GM12878 (cell line): ENCODE measurements at regions not wholly inside any gene's neighbourhood (a gene's known extent, or its start where the extent isn't known, plus 50 kb on each side); places are given as distances from the start of the nearest gene placed in this dataset.

Source experiments
- ATAC-seq: fragments of 200-7000 bp; cut with Tn5 transposase; 3 replicates; pipeline ENCODE4 v1.9.1; 2020; ENCODE audit warnings: mild to moderate bottlenecking, moderate library complexity
- BruUV-seq: library from RNA; stranded (reverse); fragments of 400-500 nt; replicated peaks from 2 replicates; lab custom pipeline; 2021; lab: Mats Ljungman, UMichigan
- CTCF ChIA-PET: fragments of 300-600 bp; sonication (Branson Sonifier 250); formaldehyde crosslinking; extraction: SDS; loops from one replicate; lab custom pipeline; 2021; ENCODE audit warnings: inconsistent platforms; lab: Yijun Ruan, JAX
- POLR2A ChIA-PET: fragments of 350-600 bp; formaldehyde crosslinking; extraction: SDS; loops from one replicate; lab custom pipeline; 2021; ENCODE audit warnings: inconsistent platforms; lab: Charles Lee
- RAD21 ChIA-PET: fragments of 300-600 bp; sonication (Branson Sonifier 250); formaldehyde crosslinking; loops from one replicate; lab custom pipeline; 2023; ENCODE audit warnings: antibody characterized with exemption; ENCODE audit not compliant: unreplicated experiment; lab: Charles Lee
- SMC1A ChIA-PET: fragments of 300-600 bp; sonication (Branson Sonifier 250); formaldehyde crosslinking; loops from one replicate; lab custom pipeline; 2023; ENCODE audit not compliant: unreplicated experiment, uncharacterized antibody; lab: Charles Lee
- DNase-seq: peaks from one replicate; pipeline ENCODE4 v3.0.0-alpha.2; 2011; ENCODE audit warnings: low read depth, low spot score
- FAIRE-seq: peaks from 3 replicates; lab custom pipeline; 2011; peaks lifted over from hg19 to GRCh38; lab: Jason Lieb, UNC
- H2AFZ ChIP-seq: 2 replicates; pipeline ENCODE4 v1.6.0; 2011; ENCODE audit warnings: low read depth, low read length, control low read depth; ENCODE audit not compliant: control insufficient read depth
- H3K27ac ChIP-seq: 2 replicates; pipeline ENCODE4 v1.5.1; 2011; ENCODE audit warnings: control low read depth; ENCODE audit not compliant: control insufficient read depth, insufficient read depth
- H3K27me3 ChIP-seq, 2 experiments: replicated peaks in 1 of 2; 2 replicates each; pipeline versions ENCODE4 v1.6.0 to v1.6.1; 2011; ENCODE audit warnings: low read length in 1 of 2; ENCODE audit not compliant: control insufficient read depth in 2 of 2, insufficient read depth in 2 of 2
- H3K36me3 ChIP-seq, 2 experiments: 2 replicates each; pipeline ENCODE4 v1.5.1; 2011; ENCODE audit warnings: low read length in 1 of 2; ENCODE audit not compliant: control insufficient read depth in 2 of 2, insufficient read depth in 2 of 2
- H3K4me1 ChIP-seq: 2 replicates; pipeline ENCODE4 v1.6.1; 2011; ENCODE audit warnings: mild to moderate bottlenecking, low read length, moderate library complexity, mixed read lengths; ENCODE audit not compliant: control insufficient read depth, insufficient read depth
- H3K4me2 ChIP-seq: 2 replicates; pipeline ENCODE4 v1.6.0; 2011; ENCODE audit warnings: control low read depth; ENCODE audit not compliant: control insufficient read depth, insufficient read depth
- H3K4me3 ChIP-seq: fragments of 200-600 bp; sonication (generic); 2 replicates; pipeline ENCODE4 v1.5.1; 2016
- H3K79me2 ChIP-seq: 2 replicates; pipeline ENCODE4 v1.6.0; 2011; ENCODE audit warnings: low read length; ENCODE audit not compliant: control insufficient read depth, insufficient read depth
- H3K9ac ChIP-seq: 2 replicates; pipeline ENCODE4 v1.8.0; 2011; ENCODE audit warnings: low read length, control low read depth, mixed read lengths; ENCODE audit not compliant: control insufficient read depth, insufficient read depth
- H3K9me3 ChIP-seq: replicated peaks from 3 replicates; pipeline ENCODE4 v1.5.1; 2011; ENCODE audit warnings: mild to moderate bottlenecking, low read length; ENCODE audit not compliant: control insufficient read depth, insufficient read depth
- H4K20me1 ChIP-seq: 2 replicates; pipeline ENCODE4 v1.6.0; 2011; ENCODE audit not compliant: control insufficient read depth, insufficient read depth
- ATF3 ChIP-seq: IDR thresholded peaks from 2 replicates; pipeline ENCODE4 v1.6.1; 2011; ENCODE audit warnings: low read depth, mild to moderate bottlenecking, low read length, moderate library complexity, borderline replicate concordance; ENCODE audit errors: extremely low read depth
- CBX5 ChIP-seq: sonication (generic); IDR thresholded peaks from 2 replicates; pipeline ENCODE4 v1.6.1; 2016; ENCODE audit warnings: low read depth, moderate library complexity, mild to moderate bottlenecking, inconsistent platforms
- CEBPZ ChIP-seq: fragments of 150-350 bp; IDR thresholded peaks from 2 replicates; pipeline ENCODE4 v1.6.1; 2016; ENCODE audit warnings: low read depth, low read length
- CHD2 ChIP-seq: IDR thresholded peaks from 2 replicates; pipeline ENCODE4 v1.6.1; 2011; ENCODE audit warnings: low read depth, low read length, improper control_type of control experiment, borderline replicate concordance
- CTCF ChIP-seq, 3 experiments: IDR thresholded peaks in 2 of 3; conservative IDR thresholded peaks in 1 of 3; 2 replicates each; pipeline ENCODE4 v1.5.1; 2011; ENCODE audit warnings: low read depth in 3 of 3, low read length in 3 of 3, mild to moderate bottlenecking in 3 of 3, control low read depth in 2 of 3, moderate library complexity in 2 of 3, inconsistent platforms in 1 of 3, mixed read lengths in 1 of 3; ENCODE audit not compliant: control insufficient read depth in 2 of 3, insufficient read depth in 1 of 3; ENCODE audit errors: extremely low read depth in 1 of 3
- E2F8 ChIP-seq: fragments of 450-650 bp; IDR thresholded peaks from 2 replicates; pipeline ENCODE4 v1.6.1; 2018; ENCODE audit warnings: mild to moderate bottlenecking, low read depth, moderate library complexity; ENCODE audit not compliant: partially characterized antibody
- EED ChIP-seq: sonication (generic); IDR thresholded peaks from 2 replicates; pipeline ENCODE4 v1.6.1; 2016; ENCODE audit warnings: antibody characterized with exemption, low read depth
- ESRRA ChIP-seq: IDR thresholded peaks from 2 replicates; pipeline ENCODE4 v1.6.1; 2012; ENCODE audit warnings: mild to moderate bottlenecking, low read length, improper control_type of control experiment
- MEF2B ChIP-seq: fragments of 450-650 bp; IDR thresholded peaks from 2 replicates; pipeline ENCODE4 v1.6.1; 2018; ENCODE audit warnings: mild to moderate bottlenecking, moderate library complexity; ENCODE audit not compliant: partially characterized antibody, poor library complexity, severe bottlenecking
- NBN ChIP-seq: fragments of 450-650 bp; IDR thresholded peaks from 2 replicates; pipeline ENCODE4 v1.6.1; 2016
- NFXL1 ChIP-seq: fragments of 450-650 bp; IDR thresholded peaks from 2 replicates; pipeline ENCODE4 v1.6.1; 2017; ENCODE audit warnings: antibody characterized with exemption, mild to moderate bottlenecking, borderline replicate concordance
- NR2C2 ChIP-seq: IDR thresholded peaks from 2 replicates; pipeline ENCODE4 v1.6.1; 2011; ENCODE audit warnings: borderline replicate concordance, low read depth; ENCODE audit not compliant: control insufficient read depth, insufficient read length
- NR2F1 ChIP-seq: fragments of 450-650 bp; conservative IDR thresholded peaks from 2 replicates; pipeline ENCODE4 v1.6.1; 2017; ENCODE audit warnings: mild to moderate bottlenecking
- NRF1 ChIP-seq: conservative IDR thresholded peaks from 2 replicates; pipeline ENCODE4 v1.6.1; 2011; ENCODE audit warnings: mild to moderate bottlenecking, low read depth, low read length, improper control_type of control experiment
- TARDBP ChIP-seq: IDR thresholded peaks from 2 replicates; pipeline ENCODE4 v1.6.1; 2016; ENCODE audit warnings: borderline replicate concordance
- WGBS: methylation state at CpG from one replicate; pipeline ENCODE4 v1.1.6; 2016; ENCODE audit warnings: low lambda C conversion rate; ENCODE audit not compliant: insufficient replicate concordance, insufficient coverage; ENCODE audit errors: missing lambda C conversion rate; 5-methylcytosine and 5-hydroxymethylcytosine counted together
- in situ Hi-C: fragments of 300-500 bp; cut with MboI; formaldehyde crosslinking; loops from 9 replicates; pipeline ENCODE4 v1.14.3; 2018; ENCODE audit warnings: mixed read lengths
- intact Hi-C: fragments of 100-400 bp; cut with micrococcal nuclease; formaldehyde crosslinking; loops from one replicate; pipeline ENCODE4 v1.14.2; 2022; ENCODE audit not compliant: unreplicated experiment

GRCh38 chr5:53739111-53739510, 178.7 kb downstream of the NDUFS4 start (continued):
- no peak for TF ChIP-seq NFXL1

- Histone ChIP-seq H2AFZ (no peak overlapping the region), H3K4me1 (no peaks in the 10 kb centered on the region), H3K4me2 (no peak overlapping the region), H3K27ac (no peak overlapping the region), H3K9ac (no peak overlapping the region), H3K36me3 (no peaks in the 10 kb centered on the region), H4K20me1 (no peaks in the 10 kb centered on the region), H3K27me3 (no peaks in the 10 kb centered on the region), H3K79me2 (no peaks in the 10 kb centered on the region), H3K4me3 (no peak overlapping the region), H3K9me3 (peaks cover 1% of the 10 kb centered on the region; the same call in 1 of the 3 replicates)
- intact Hi-C loops, result no loop called here
- 41% methylated on average over 1 of the region's 1 CpG for WGBS
- DNase-seq, result no peak
- in situ Hi-C loops, result no loop called here
- no peak for FAIRE-seq
- ChIA-PET POLR2A (no interaction called here), CTCF (no interaction called here), RAD21 (no interaction called here), SMC1A (no interaction called here)
- no TSS peak for BruUV-seq
- ATAC-seq, result no peak
- TF ChIP-seq CTCF (IDR thresholded peaks at IDR 0.05 in 2 of 3, conservative IDR thresholded peaks at IDR 0.05 in 1 of 3; ENCODE audit: control insufficient read depth in 2 of 3, extremely low read depth in 1 of 3, insufficient read depth in 1 of 3, low read depth in 3 of 3, low read length in 3 of 3) (no peak), NBN (no peak), NRF1 (no peak), E2F8 (no peak), ESRRA (no peak), CBX5 (no peak), NR2F1 (no peak), NR2C2 (no peak), EED (no peak), ATF3 (no peak), CEBPZ (no peak), MEF2B (no peak), TARDBP (no peak), CHD2 (no peak)
These were observed 189.2 kb downstream of the NDUFS4 start for GRCh38 chr5:53749621-53750020.
